Ascending aorta (tissue), 2 donors: ENCODE measurements at regions not wholly inside any gene's neighbourhood (a gene's known extent, or its start where the extent isn't known, plus 50 kb on each side); places are given as distances from the start of the nearest gene placed in this dataset.
A peak's percentile ranks its signal among the peaks of the same experiment; 100 is the strongest.

ENCODE experiments used
- DNase-seq, 2 donors: peaks; one replicate each; pipeline ENCODE4 v3.0.0-alpha.2; 2019; ENCODE audit warnings: low spot score in 2 of 2
- H3K27ac ChIP-seq, 2 donors: fragments of 200-600 bp; sonication (generic); one replicate each; pipeline ENCODE4 v1.5.1; 2016 to 2017; ENCODE audit warnings: mild to moderate bottlenecking in 1 of 2
- H3K27me3 ChIP-seq: fragments of 200-600 bp; sonication (generic); one replicate; pipeline ENCODE4 v1.5.1; 2017
- H3K36me3 ChIP-seq, 2 donors: fragments of 200-600 bp; sonication (generic); one replicate each; pipeline ENCODE4 v1.5.1; 2016
- H3K4me1 ChIP-seq, 2 donors: fragments of 200-600 bp; sonication (generic); one replicate each; pipeline ENCODE4 v1.5.1; 2016 to 2017; ENCODE audit warnings: mild to moderate bottlenecking in 1 of 2
- H3K4me3 ChIP-seq, 2 donors: fragments of 200-600 bp; sonication (generic); one replicate each; pipeline ENCODE4 v1.5.1; 2016 to 2017; ENCODE audit warnings: mild to moderate bottlenecking in 1 of 2
- H3K9me3 ChIP-seq, 2 donors: fragments of 200-600 bp; sonication (generic); one replicate each; pipeline ENCODE4 v1.5.1; 2016
- intact Hi-C: fragments of 100-400 bp; cut with DNase I; formaldehyde crosslinking; loops from one replicate; pipeline ENCODE4 v1.15.1; 2023
- TF ChIP-seq, protein P1 (sequence below), 3 experiments: fragments of 200-600 bp in 2 of 3; fragments of 450-650 bp in 1 of 3; sonication (generic) in 2 of 3; IDR thresholded peaks; one replicate each; pipeline ENCODE4 v1.5.1; 2016 to 2019; ENCODE audit warnings: antibody characterized with exemption in 3 of 3, mild to moderate bottlenecking in 1 of 3, moderate library complexity in 1 of 3

DNA sequence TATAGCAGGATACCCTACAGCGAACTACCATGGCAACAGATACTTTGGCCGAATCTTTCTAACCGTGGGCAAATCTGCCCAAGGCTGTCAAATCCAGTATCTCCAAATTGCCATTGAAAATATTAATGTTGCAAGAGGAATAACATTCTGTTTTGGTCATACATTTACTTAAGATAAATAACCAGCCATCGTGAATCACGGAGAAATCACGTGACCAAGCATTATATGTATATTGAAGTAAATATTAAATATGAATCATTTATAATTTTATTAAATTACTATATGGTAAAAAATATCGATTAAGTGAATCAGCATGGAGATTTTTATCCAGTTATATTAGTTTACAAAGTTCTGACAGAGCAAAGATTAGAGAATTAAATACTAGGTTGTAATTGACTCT lies 714.6 kb upstream of the GJE1 start:
- TF ChIP-seq, protein P1, sequence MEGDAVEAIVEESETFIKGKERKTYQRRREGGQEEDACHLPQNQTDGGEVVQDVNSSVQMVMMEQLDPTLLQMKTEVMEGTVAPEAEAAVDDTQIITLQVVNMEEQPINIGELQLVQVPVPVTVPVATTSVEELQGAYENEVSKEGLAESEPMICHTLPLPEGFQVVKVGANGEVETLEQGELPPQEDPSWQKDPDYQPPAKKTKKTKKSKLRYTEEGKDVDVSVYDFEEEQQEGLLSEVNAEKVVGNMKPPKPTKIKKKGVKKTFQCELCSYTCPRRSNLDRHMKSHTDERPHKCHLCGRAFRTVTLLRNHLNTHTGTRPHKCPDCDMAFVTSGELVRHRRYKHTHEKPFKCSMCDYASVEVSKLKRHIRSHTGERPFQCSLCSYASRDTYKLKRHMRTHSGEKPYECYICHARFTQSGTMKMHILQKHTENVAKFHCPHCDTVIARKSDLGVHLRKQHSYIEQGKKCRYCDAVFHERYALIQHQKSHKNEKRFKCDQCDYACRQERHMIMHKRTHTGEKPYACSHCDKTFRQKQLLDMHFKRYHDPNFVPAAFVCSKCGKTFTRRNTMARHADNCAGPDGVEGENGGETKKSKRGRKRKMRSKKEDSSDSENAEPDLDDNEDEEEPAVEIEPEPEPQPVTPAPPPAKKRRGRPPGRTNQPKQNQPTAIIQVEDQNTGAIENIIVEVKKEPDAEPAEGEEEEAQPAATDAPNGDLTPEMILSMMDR (IDR thresholded peaks at IDR 0.05) = no peak
- H3K27me3 ChIP-seq = no peaks in the 10 kb centered on the region
- H3K4me1 ChIP-seq = no peaks in the 10 kb centered on the region
- no peaks in the 10 kb centered on the region for H3K36me3 ChIP-seq
- no peak for DNase-seq
- no peak overlapping the region for H3K4me3 ChIP-seq
- H3K9me3 ChIP-seq = no peaks in the 10 kb centered on the region
- intact Hi-C loops = no loop called here
- H3K27ac ChIP-seq = no peak overlapping the region

GRCh38 chr6:141415896-141416295 lies 716.8 kb upstream of the GJE1 start:
- Histone ChIP-seq H3K27me3 (no peaks in the 10 kb centered on the region), H3K36me3 (no peaks in the 10 kb centered on the region), H3K27ac (no peak overlapping the region), H3K4me3 (no peak overlapping the region), H3K9me3 (peaks cover 0 to 3% of the 10 kb centered on the region in 2 donors), H3K4me1 (no peaks in the 10 kb centered on the region)
- TF ChIP-seq, protein P1 (IDR thresholded peaks at IDR 0.05) = no peak
- intact Hi-C loops = no loop called here
- no peak for DNase-seq

- no peak overlapping the region for H3K27ac ChIP-seq
- DNase-seq = no peak
- no peaks in the 10 kb centered on the region for H3K36me3 ChIP-seq
- TF ChIP-seq, protein P1 (IDR thresholded peaks at IDR 0.05) = no peak
- intact Hi-C loops = no loop called here
- H3K4me3 ChIP-seq = no peak overlapping the region
- H3K4me1 ChIP-seq = no peaks in the 10 kb centered on the region
- peaks cover 11 to 27% of the 10 kb centered on the region in 2 donors for H3K9me3 ChIP-seq
- H3K27me3 ChIP-seq = no peaks in the 10 kb centered on the region
These were observed 719.5 kb upstream of the GJE1 start for GRCh38 chr6:141413196-141413595.

- intact Hi-C loops = no loop called here
- peaks cover 3 to 11% of the 10 kb centered on the region in 2 donors for H3K4me1 ChIP-seq
- no peak overlapping the region for H3K4me3 ChIP-seq
- no peaks in the 10 kb centered on the region for H3K27me3 ChIP-seq
- no peak overlapping the region for H3K27ac ChIP-seq
- no peaks in the 10 kb centered on the region for H3K36me3 ChIP-seq
- H3K9me3 ChIP-seq = peaks cover 21 to 41% of the 10 kb centered on the region in 2 donors
- TF ChIP-seq, protein P1 (IDR thresholded peaks at IDR 0.05) = no peak
- no peak for DNase-seq
These were observed 726.0 kb upstream of the GJE1 start for GRCh38 chr6:141406761-141407160.

DNA sequence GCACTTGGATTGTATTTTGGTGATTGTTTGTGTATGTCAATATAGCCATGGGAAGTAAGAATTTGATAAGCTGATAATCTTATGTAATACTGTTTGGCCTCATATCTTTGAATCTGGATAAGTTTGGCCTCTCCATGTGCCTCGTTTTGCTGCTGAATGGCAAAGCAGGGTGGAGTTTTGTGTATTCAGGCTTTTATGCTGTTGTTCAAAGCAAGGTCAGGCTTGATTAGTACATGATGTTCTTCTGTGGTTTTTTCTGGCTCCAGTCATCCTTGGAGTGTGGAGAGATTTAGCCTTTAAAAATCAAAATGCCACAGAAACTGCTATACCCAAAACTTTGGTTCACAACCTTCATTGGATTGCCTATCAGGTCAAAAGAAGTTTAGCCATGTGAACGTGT lies 728.9 kb upstream of the GJE1 start:
- H3K4me3 ChIP-seq = no peak overlapping the region
- H3K4me1 ChIP-seq = peaks cover 5 to 18% of the 10 kb centered on the region in 2 donors
- peaks cover 16 to 20% of the 10 kb centered on the region in 2 donors for H3K9me3 ChIP-seq
- peak overlapping the region; percentile 68 to 74 for H3K27ac ChIP-seq
- no peak for DNase-seq
- intact Hi-C loops = no loop called here
- TF ChIP-seq, protein P1 (IDR thresholded peaks at IDR 0.05) = no peak
- no peaks in the 10 kb centered on the region for H3K27me3 ChIP-seq
- no peaks in the 10 kb centered on the region for H3K36me3 ChIP-seq

DNA sequence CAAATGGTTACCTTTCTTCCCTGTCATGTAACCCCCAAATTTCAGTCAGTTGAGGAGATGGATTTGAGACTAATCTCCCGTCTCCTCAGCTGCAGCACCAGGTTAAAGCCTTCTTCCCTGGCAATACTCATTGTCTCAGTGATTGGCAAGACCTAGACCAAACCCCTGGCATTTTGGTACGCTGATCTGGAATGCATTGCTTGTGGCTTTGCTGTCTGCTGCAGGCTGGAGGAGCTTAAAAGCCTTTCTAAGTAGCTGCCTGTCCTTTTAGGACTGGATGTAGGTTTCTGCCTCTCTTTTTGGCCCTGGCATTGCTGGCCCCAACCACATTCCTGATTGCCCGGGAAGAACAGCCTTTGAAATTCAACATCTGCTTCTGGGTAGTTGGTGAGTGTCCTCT lies 729.6 kb upstream of the GJE1 start:
- H3K4me1 ChIP-seq = peaks cover 5 to 18% of the 10 kb centered on the region in 2 donors
- no peaks in the 10 kb centered on the region for H3K27me3 ChIP-seq
- no peak overlapping the region for H3K4me3 ChIP-seq
- intact Hi-C loops = no loop called here
- TF ChIP-seq, protein P1 (IDR thresholded peaks at IDR 0.05) = no peak
- DNase-seq = no peak
- H3K27ac ChIP-seq = peak overlapping the region; percentile 68 to 74
- peaks cover 9 to 13% of the 10 kb centered on the region in 2 donors for H3K9me3 ChIP-seq
- no peaks in the 10 kb centered on the region for H3K36me3 ChIP-seq
